H1 (cell line): ENCODE measurements at regions not wholly inside any gene's neighbourhood (a gene's known extent, or its start where the extent isn't known, plus 50 kb on each side); places are given as distances from the start of the nearest gene placed in this dataset.

ENCODE experiments used
- BRCA1 ChIP-seq: IDR thresholded peaks from 2 replicates; pipeline ENCODE4 v1.6.1; 2012; ENCODE audit warnings: low read depth, low read length, improper control_type of control experiment
- CHD2 ChIP-seq: IDR thresholded peaks from 2 replicates; pipeline ENCODE4 v1.6.1; 2012; ENCODE audit warnings: low read length, improper control_type of control experiment
- EZH2 ChIP-seq: fragments of 200-600 bp; sonication (generic); IDR thresholded peaks from 2 replicates; pipeline ENCODE4 v1.7.1; 2012; ENCODE audit warnings: low read depth, mild to moderate bottlenecking, moderate library complexity, low read length, inconsistent platforms; ENCODE audit not compliant: severe bottlenecking
- SAP30 ChIP-seq: fragments of 300-600 bp; sonication (generic); IDR thresholded peaks from 2 replicates; pipeline ENCODE4 v1.7.1; 2012; ENCODE audit warnings: low read length, moderate library complexity, mild to moderate bottlenecking, inconsistent platforms; ENCODE audit not compliant: insufficient read depth, insufficient replicate concordance

- TF ChIP-seq SAP30, result no peak
- no peak for TF ChIP-seq EZH2
- no peak for TF ChIP-seq BRCA1
- no peak for TF ChIP-seq CHD2
Observed at GRCh38 chr15:62734706-62735105, 307.8 kb upstream of the TPM1 start (continued).
